H9 (cell line): ENCODE measurements at regions not wholly inside any gene's neighbourhood (a gene's known extent, or its start where the extent isn't known, plus 50 kb on each side); places are given as distances from the start of the nearest gene placed in this dataset.

Experiments
- DNase-seq: peaks from one replicate; pipeline ENCODE4 v3.0.0-alpha.2; 2017
- H2AFZ ChIP-seq: one replicate; pipeline ENCODE4 v1.6.1; 2013; ENCODE audit warnings: mild to moderate bottlenecking, low read length, control low read depth, moderate library complexity
- H2AK5ac ChIP-seq: 2 replicates; pipeline ENCODE4 v1.6.1; 2013; ENCODE audit warnings: low read length, control low read depth, mixed read lengths; ENCODE audit not compliant: insufficient read length
- H2BK120ac ChIP-seq: one replicate; pipeline ENCODE4 v1.6.1; 2013; ENCODE audit warnings: low read depth, mild to moderate bottlenecking, low read length, control low read depth, inconsistent platforms; ENCODE audit not compliant: poor library complexity, severe bottlenecking
- H2BK12ac ChIP-seq: 2 replicates; pipeline ENCODE4 v1.6.1; 2013; ENCODE audit warnings: low read length, control low read depth, mixed read lengths, low read depth; ENCODE audit not compliant: insufficient read length
- H2BK15ac ChIP-seq: 2 replicates; pipeline ENCODE4 v1.6.1; 2013; ENCODE audit warnings: low read depth, low read length, control low read depth
- H2BK20ac ChIP-seq: one replicate; pipeline ENCODE4 v1.6.1; 2013; ENCODE audit warnings: low read depth, mild to moderate bottlenecking, low read length, control low read depth, inconsistent platforms; ENCODE audit not compliant: poor library complexity, severe bottlenecking
- H2BK5ac ChIP-seq: 2 replicates; pipeline ENCODE4 v1.6.1; 2013; ENCODE audit warnings: low read length, control low read depth, mixed read lengths; ENCODE audit not compliant: insufficient read length
- H3K14ac ChIP-seq: 2 replicates; pipeline ENCODE4 v1.6.1; 2013; ENCODE audit warnings: low read length, control low read depth; ENCODE audit not compliant: insufficient read depth
- H3K18ac ChIP-seq: 2 replicates; pipeline ENCODE4 v1.6.1; 2013; ENCODE audit warnings: low read depth, mild to moderate bottlenecking, mixed read lengths, low read length, control low read depth; ENCODE audit not compliant: insufficient read length
- H3K23ac ChIP-seq: 2 replicates; pipeline ENCODE4 v1.6.1; 2013; ENCODE audit warnings: low read length, control low read depth, mixed read lengths, low read depth; ENCODE audit not compliant: insufficient read length
- H3K23me2 ChIP-seq: 2 replicates; pipeline ENCODE4 v1.6.1; 2013; ENCODE audit warnings: low read depth, mild to moderate bottlenecking, mixed read lengths, low read length, control low read depth; ENCODE audit not compliant: insufficient read length, poor library complexity, severe bottlenecking
- H3K27ac ChIP-seq: 2 replicates; pipeline ENCODE4 v1.5.1; 2013; ENCODE audit warnings: low read length, control low read depth, mixed read lengths, low read depth; ENCODE audit not compliant: insufficient read length
- H3K27me3 ChIP-seq: 2 replicates; pipeline ENCODE4 v1.6.1; 2013; ENCODE audit warnings: low read length, control low read depth, inconsistent platforms; ENCODE audit not compliant: insufficient read depth
- H3K4ac ChIP-seq: 2 replicates; pipeline ENCODE4 v1.6.1; 2013; ENCODE audit warnings: low read depth, mild to moderate bottlenecking, control low read depth, inconsistent platforms, low read length, moderate library complexity
- H3K4me1 ChIP-seq: 2 replicates; pipeline ENCODE4 v1.6.1; 2013; ENCODE audit warnings: low read length, control low read depth, inconsistent platforms; ENCODE audit not compliant: insufficient read depth
- H3K4me2 ChIP-seq: 2 replicates; pipeline ENCODE4 v1.6.1; 2013; ENCODE audit warnings: low read length, control low read depth, mixed read lengths; ENCODE audit not compliant: insufficient read length, insufficient read depth
- H3K56ac ChIP-seq: 2 replicates; pipeline ENCODE4 v1.6.1; 2013; ENCODE audit warnings: low read depth, mild to moderate bottlenecking, mixed read lengths, low read length, control low read depth; ENCODE audit not compliant: insufficient read length
- H3K79me1 ChIP-seq: 2 replicates; pipeline ENCODE4 v1.6.1; 2013; ENCODE audit warnings: low read depth, mild to moderate bottlenecking, moderate library complexity, low read length, control low read depth, inconsistent platforms; ENCODE audit not compliant: insufficient read depth, poor library complexity, severe bottlenecking
- H3K79me2 ChIP-seq: 2 replicates; pipeline ENCODE4 v1.6.1; 2013; ENCODE audit warnings: low read length, control low read depth, inconsistent platforms; ENCODE audit not compliant: insufficient read depth
- H3K9ac ChIP-seq: 2 replicates; pipeline ENCODE4 v1.6.1; 2013; ENCODE audit warnings: low read length, control low read depth, mixed read lengths; ENCODE audit not compliant: insufficient read length; ENCODE audit errors: extremely low read depth
- H3K9me3 ChIP-seq: one replicate; pipeline ENCODE4 v1.6.1; 2013; ENCODE audit warnings: low read depth, low read length, inconsistent platforms; ENCODE audit not compliant: control insufficient read depth
- H3T11ph ChIP-seq: one replicate; pipeline ENCODE4 v1.6.1; 2013; ENCODE audit warnings: mild to moderate bottlenecking, low read length, control low read depth, inconsistent platforms
- H4K20me1 ChIP-seq: one replicate; pipeline ENCODE4 v1.6.1; 2013; ENCODE audit not compliant: control insufficient read depth, insufficient read length, insufficient read depth
- H4K5ac ChIP-seq: 2 replicates; pipeline ENCODE4 v1.6.1; 2013; ENCODE audit warnings: low read depth, mild to moderate bottlenecking, mixed read lengths, low read length, control low read depth; ENCODE audit not compliant: insufficient read length
- H4K8ac ChIP-seq: replicated peaks from 2 replicates; pipeline ENCODE4 v1.6.1; 2013; ENCODE audit warnings: low read length, control low read depth, mixed read lengths, low read depth; ENCODE audit not compliant: insufficient read length
- H4K91ac ChIP-seq: 2 replicates; pipeline ENCODE4 v1.6.1; 2013; ENCODE audit warnings: low read depth, mild to moderate bottlenecking, moderate library complexity, mixed read lengths, low read length, control low read depth; ENCODE audit not compliant: insufficient read length
- H3K27ac Mint-ChIP-seq, 3 experiments: 2 replicates in 2 of 3; 3 replicates in 1 of 3; pipeline ENCODE4 v1.8.0; 2020 to 2021; ENCODE audit warnings: mixed read lengths in 3 of 3, mild to moderate bottlenecking in 1 of 3, moderate library complexity in 1 of 3
- H3K27me3 Mint-ChIP-seq: 2 replicates; pipeline ENCODE4 v1.8.0; 2021; ENCODE audit warnings: low read depth, mild to moderate bottlenecking, moderate library complexity, mixed read lengths
- H3K36me3 Mint-ChIP-seq, 3 experiments: 2 replicates in 2 of 3; 3 replicates in 1 of 3; pipeline ENCODE4 v1.8.0; 2020 to 2021; ENCODE audit warnings: low read depth in 3 of 3, mixed read lengths in 3 of 3; ENCODE audit not compliant: insufficient read depth in 1 of 3
- H3K4me1 Mint-ChIP-seq, 2 experiments: 2 replicates each; pipeline ENCODE4 v1.8.0; 2020; ENCODE audit warnings: mixed read lengths in 2 of 2
- H3K4me3 Mint-ChIP-seq, 2 experiments: 2 replicates in 1 of 2; 3 replicates in 1 of 2; pipeline ENCODE4 v1.8.0; 2020 to 2021; ENCODE audit warnings: mild to moderate bottlenecking in 2 of 2, mixed read lengths in 2 of 2, moderate library complexity in 1 of 2
- H3K9me3 Mint-ChIP-seq, 2 experiments: 2 replicates in 1 of 2; 3 replicates in 1 of 2; pipeline ENCODE4 v1.8.0; 2020; ENCODE audit warnings: mild to moderate bottlenecking in 2 of 2, mixed read lengths in 2 of 2, moderate library complexity in 1 of 2
- CTCF ChIP-seq: fragments of 200-600 bp; sonication (generic); conservative IDR thresholded peaks from 3 replicates; pipeline ENCODE4 v1.8.0; 2021; ENCODE audit warnings: antibody characterized with exemption, mild to moderate bottlenecking
- WGBS: extraction: QIAGEN DNeasy Blood & Tissue Kit; methylation state at CpG from one replicate; pipeline ENCODE4 v1.1.7; 2013; ENCODE audit warnings: missing lambda C conversion rate, low lambda C conversion rate, mixed read lengths; ENCODE audit not compliant: insufficient read length; ENCODE audit errors: extremely low coverage; 5-methylcytosine and 5-hydroxymethylcytosine counted together

GRCh38 chr7:152523916-152524315 is 88.1 kb upstream of the KMT2C start:
- H4K20me1 ChIP-seq, result no peaks in the 10 kb centered on the region
- no peak overlapping the region for H3T11ph ChIP-seq
- H3K79me2 ChIP-seq, result no peaks in the 10 kb centered on the region
- H4K5ac ChIP-seq, result no peak overlapping the region
- no peaks in the 10 kb centered on the region for H3K79me1 ChIP-seq
- no peak overlapping the region for H3K23ac ChIP-seq
- WGBS, result no CpG with 5 or more reads among the region's 14 CpGs
- no peak overlapping the region for H3K9ac ChIP-seq
- H2BK120ac ChIP-seq, result no peak overlapping the region
- no peak for DNase-seq
- no peak for TF ChIP-seq CTCF
- no peak overlapping the region for H2AK5ac ChIP-seq
- H3K56ac ChIP-seq, result no peak overlapping the region
- Mint-ChIP-seq H3K4me1 (peaks cover 18 to 23% of the 10 kb centered on the region in 2 experiments), H3K27me3 (no peaks in the 10 kb centered on the region; the same call in 1 of the 2 replicates), H3K36me3 (peaks cover 2 to 8% (median 6%) of the 10 kb centered on the region in 3 experiments; a peak in 5 of 7 replicates), H3K9me3 (peaks cover 11 to 13% of the 10 kb centered on the region in 2 experiments), H3K4me3 (no peak overlapping the region), H3K27ac (peak overlapping the region in 2 of 3 experiments; percentile 18 to 46; a peak in 1 of 7 replicates)
- H3K9me3 ChIP-seq, result peaks cover 7% of the 10 kb centered on the region
- no peak overlapping the region for H3K4ac ChIP-seq
- H3K27me3 ChIP-seq, result no peaks in the 10 kb centered on the region
- H3K14ac ChIP-seq, result no peak overlapping the region
- H3K4me1 ChIP-seq, result no peaks in the 10 kb centered on the region; the same call in 1 of the 2 replicates
- H3K18ac ChIP-seq, result no peak overlapping the region
- no peak overlapping the region for H2BK12ac ChIP-seq
- no peak overlapping the region for H3K27ac ChIP-seq
- no peak overlapping the region for H2BK5ac ChIP-seq
- H4K8ac ChIP-seq, result no peak overlapping the region
- H3K4me2 ChIP-seq, result no peak overlapping the region
- no peak overlapping the region for H2BK20ac ChIP-seq
- H2BK15ac ChIP-seq, result no peak overlapping the region
- no peaks in the 10 kb centered on the region for H3K23me2 ChIP-seq
- no peak overlapping the region for H2AFZ ChIP-seq
- no peak overlapping the region for H4K91ac ChIP-seq
